Cardiac fibroblast (primary cell): ENCODE measurements at regions not wholly inside any gene's neighbourhood (a gene's known extent, or its start where the extent isn't known, plus 50 kb on each side); places are given as distances from the start of the nearest gene placed in this dataset.
"Not testable (repeated sequence)": the region's sequence is repeated elsewhere in the genome, so short reads cannot be mapped to it uniquely, and the experiment has no call there.

Experiments
- DNase-seq, 2 donors: peaks; one replicate each; pipeline versions ENCODE4 v3.0.0 to v3.0.0-alpha.2; 2010; ENCODE audit warnings: low read depth in 2 of 2
- H3K4me3 ChIP-seq, 2 donors: replicated peaks in 1 of 2; 1 replicate in 1 of 2; 2 replicates in 1 of 2; pipeline ENCODE4 v1.5.1; 2011; ENCODE audit warnings: low read depth in 2 of 2, low read length in 2 of 2, mild to moderate bottlenecking in 2 of 2, moderate library complexity in 1 of 2
- TF ChIP-seq, protein P1 (sequence below): IDR thresholded peaks from one replicate; pipeline ENCODE4 v1.5.1; 2011; ENCODE audit warnings: low read depth, mild to moderate bottlenecking, low read length, inconsistent platforms

DNA sequence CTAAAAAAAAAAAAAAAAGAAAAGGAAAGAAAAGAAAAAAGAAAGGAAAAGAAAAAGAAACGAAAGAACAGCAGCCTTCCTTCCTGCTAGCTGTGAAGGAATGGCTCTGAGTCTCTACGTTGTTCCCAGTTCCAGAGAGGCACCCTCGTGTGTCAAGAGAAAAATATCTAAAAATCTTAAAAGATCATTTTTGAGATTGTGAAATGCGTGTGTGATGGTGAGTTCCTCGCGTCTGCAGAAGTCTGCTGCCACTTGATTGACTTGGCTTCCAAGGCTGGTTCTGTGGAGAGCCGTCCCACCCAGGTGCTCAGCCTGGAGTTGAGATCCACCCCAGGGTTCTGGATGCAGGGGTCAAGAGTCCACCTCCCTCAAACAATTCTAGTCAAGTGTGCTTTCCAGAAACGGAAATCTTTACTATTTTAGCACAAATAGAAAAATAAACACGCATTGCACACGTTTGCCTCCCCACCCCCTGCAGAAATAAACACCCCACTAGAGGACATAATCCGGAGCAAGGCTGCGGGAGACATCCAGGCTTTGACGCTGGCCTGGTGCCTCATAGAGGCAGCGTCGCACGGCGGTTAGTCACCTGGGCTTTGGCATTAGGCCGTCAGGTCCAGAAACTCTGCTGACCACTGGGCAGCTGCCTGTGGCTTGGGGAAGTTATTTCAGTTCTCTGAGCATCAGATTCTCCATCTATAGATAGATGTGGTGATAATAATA is 265.4 kb downstream of the FAM43A start:
- TF ChIP-seq, protein P1, sequence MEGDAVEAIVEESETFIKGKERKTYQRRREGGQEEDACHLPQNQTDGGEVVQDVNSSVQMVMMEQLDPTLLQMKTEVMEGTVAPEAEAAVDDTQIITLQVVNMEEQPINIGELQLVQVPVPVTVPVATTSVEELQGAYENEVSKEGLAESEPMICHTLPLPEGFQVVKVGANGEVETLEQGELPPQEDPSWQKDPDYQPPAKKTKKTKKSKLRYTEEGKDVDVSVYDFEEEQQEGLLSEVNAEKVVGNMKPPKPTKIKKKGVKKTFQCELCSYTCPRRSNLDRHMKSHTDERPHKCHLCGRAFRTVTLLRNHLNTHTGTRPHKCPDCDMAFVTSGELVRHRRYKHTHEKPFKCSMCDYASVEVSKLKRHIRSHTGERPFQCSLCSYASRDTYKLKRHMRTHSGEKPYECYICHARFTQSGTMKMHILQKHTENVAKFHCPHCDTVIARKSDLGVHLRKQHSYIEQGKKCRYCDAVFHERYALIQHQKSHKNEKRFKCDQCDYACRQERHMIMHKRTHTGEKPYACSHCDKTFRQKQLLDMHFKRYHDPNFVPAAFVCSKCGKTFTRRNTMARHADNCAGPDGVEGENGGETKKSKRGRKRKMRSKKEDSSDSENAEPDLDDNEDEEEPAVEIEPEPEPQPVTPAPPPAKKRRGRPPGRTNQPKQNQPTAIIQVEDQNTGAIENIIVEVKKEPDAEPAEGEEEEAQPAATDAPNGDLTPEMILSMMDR: no peak
- DNase-seq: no peak
- no peak overlapping the region for H3K4me3 ChIP-seq

DNA sequence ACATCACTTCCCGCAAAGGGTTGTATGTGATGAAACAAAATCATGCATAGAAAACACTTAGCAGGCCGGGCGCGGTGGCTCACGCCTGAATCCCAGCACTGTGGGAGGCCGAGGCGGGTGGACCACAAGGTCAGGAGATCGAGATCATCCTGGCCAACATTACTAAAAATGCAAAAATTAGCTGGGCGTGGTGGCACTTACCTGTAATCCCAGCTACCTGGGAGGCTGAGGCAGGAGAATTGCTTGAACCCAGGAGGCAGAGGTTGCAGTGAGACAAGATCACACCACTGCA is 265.9 kb downstream of the FAM43A start:
- DNase-seq, H3K4me3 ChIP-seq: not testable (repeated sequence)

DNA sequence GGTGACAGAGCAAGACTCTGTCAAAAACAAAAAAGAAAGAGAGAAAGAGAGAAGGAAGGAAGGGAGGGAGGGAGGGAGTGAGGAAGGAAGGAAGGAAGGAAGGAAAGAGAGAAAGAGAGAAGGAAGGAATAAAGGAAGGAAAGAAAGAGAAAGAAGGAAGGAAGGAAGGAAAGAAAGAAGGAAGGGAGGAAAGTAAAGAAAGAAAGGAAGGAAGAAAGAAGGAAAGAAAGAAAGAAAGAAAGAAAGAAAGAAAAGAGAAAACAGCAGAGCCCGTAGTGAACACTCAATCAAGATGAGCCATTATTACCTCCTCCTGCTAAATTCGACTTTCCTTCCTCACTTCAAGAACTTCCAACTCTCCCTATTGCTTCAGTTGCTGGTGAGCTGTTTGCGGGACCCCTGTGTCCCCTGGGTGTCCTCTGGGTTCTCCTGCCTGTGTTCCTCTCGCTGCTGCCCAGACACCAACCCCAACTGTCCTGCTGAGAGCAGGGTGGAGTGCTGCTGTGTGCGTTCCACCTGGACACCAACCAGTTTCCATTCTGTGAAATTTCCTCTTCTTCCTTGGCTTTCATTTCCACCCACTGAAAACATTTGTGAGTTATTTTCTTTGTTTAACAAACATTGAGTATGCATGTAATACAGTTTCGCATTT is 266.4 kb downstream of the FAM43A start:
- TF ChIP-seq, protein P1: no peak
- H3K4me3 ChIP-seq: no peak overlapping the region
- DNase-seq: no peak

GRCh38 chr3:194952841-194953241 is 267.2 kb downstream of the FAM43A start:
- no peak for DNase-seq
- TF ChIP-seq, protein P1: no peak
- H3K4me3 ChIP-seq: no peak overlapping the region

DNA sequence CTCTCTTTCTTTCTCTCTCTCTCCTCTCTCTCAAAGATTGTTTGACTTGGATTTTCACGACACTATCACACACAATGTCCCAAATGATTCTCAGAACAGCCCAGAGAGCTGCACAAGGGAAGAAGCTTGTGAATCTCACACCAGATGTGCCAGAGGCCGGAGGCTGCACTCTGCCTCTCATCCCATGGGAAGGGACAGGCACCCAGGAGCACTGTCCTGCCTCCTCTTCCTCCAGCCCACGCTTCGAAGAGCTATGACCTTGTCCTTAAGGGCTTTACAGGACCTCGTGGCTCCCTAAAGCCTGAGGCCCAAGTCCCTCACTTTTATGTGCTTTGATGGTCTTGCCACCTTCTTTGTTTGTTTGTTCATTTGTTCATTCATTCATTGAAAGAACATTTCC is 267.6 kb downstream of the FAM43A start:
- DNase-seq: no peak
- no peak overlapping the region for H3K4me3 ChIP-seq
- TF ChIP-seq, protein P1: no peak

- no peak for DNase-seq
- H3K4me3 ChIP-seq: no peak overlapping the region
- TF ChIP-seq, protein P1: no peak
Observed at GRCh38 chr3:194955546-194955945, 269.9 kb downstream of the FAM43A start.

- H3K4me3 ChIP-seq: no peak overlapping the region
- TF ChIP-seq, protein P1: no peak
- no peak for DNase-seq
Observed at GRCh38 chr3:194955979-194956696, 270.5 kb downstream of the FAM43A start.
